H9 (cell line): ENCODE measurements at regions not wholly inside any gene's neighbourhood (a gene's known extent, or its start where the extent isn't known, plus 50 kb on each side); places are given as distances from the start of the nearest gene placed in this dataset.

Experiments used
- DNase-seq: peaks from one replicate; pipeline ENCODE4 v3.0.0-alpha.2; 2017
- H2AFZ ChIP-seq: one replicate; pipeline ENCODE4 v1.6.1; 2013; ENCODE audit warnings: mild to moderate bottlenecking, low read length, control low read depth, moderate library complexity
- H2AK5ac ChIP-seq: 2 replicates; pipeline ENCODE4 v1.6.1; 2013; ENCODE audit warnings: low read length, control low read depth, mixed read lengths; ENCODE audit not compliant: insufficient read length
- H2BK120ac ChIP-seq: one replicate; pipeline ENCODE4 v1.6.1; 2013; ENCODE audit warnings: low read depth, mild to moderate bottlenecking, low read length, control low read depth, inconsistent platforms; ENCODE audit not compliant: poor library complexity, severe bottlenecking
- H2BK12ac ChIP-seq: 2 replicates; pipeline ENCODE4 v1.6.1; 2013; ENCODE audit warnings: low read length, control low read depth, mixed read lengths, low read depth; ENCODE audit not compliant: insufficient read length
- H2BK15ac ChIP-seq: 2 replicates; pipeline ENCODE4 v1.6.1; 2013; ENCODE audit warnings: low read depth, low read length, control low read depth
- H2BK20ac ChIP-seq: one replicate; pipeline ENCODE4 v1.6.1; 2013; ENCODE audit warnings: low read depth, mild to moderate bottlenecking, low read length, control low read depth, inconsistent platforms; ENCODE audit not compliant: poor library complexity, severe bottlenecking
- H2BK5ac ChIP-seq: 2 replicates; pipeline ENCODE4 v1.6.1; 2013; ENCODE audit warnings: low read length, control low read depth, mixed read lengths; ENCODE audit not compliant: insufficient read length
- H3K14ac ChIP-seq: 2 replicates; pipeline ENCODE4 v1.6.1; 2013; ENCODE audit warnings: low read length, control low read depth; ENCODE audit not compliant: insufficient read depth
- H3K18ac ChIP-seq: 2 replicates; pipeline ENCODE4 v1.6.1; 2013; ENCODE audit warnings: low read depth, mild to moderate bottlenecking, mixed read lengths, low read length, control low read depth; ENCODE audit not compliant: insufficient read length
- H3K23ac ChIP-seq: 2 replicates; pipeline ENCODE4 v1.6.1; 2013; ENCODE audit warnings: low read length, control low read depth, mixed read lengths, low read depth; ENCODE audit not compliant: insufficient read length
- H3K23me2 ChIP-seq: 2 replicates; pipeline ENCODE4 v1.6.1; 2013; ENCODE audit warnings: low read depth, mild to moderate bottlenecking, mixed read lengths, low read length, control low read depth; ENCODE audit not compliant: insufficient read length, poor library complexity, severe bottlenecking
- H3K27ac ChIP-seq: 2 replicates; pipeline ENCODE4 v1.5.1; 2013; ENCODE audit warnings: low read length, control low read depth, mixed read lengths, low read depth; ENCODE audit not compliant: insufficient read length
- H3K27me3 ChIP-seq: 2 replicates; pipeline ENCODE4 v1.6.1; 2013; ENCODE audit warnings: low read length, control low read depth, inconsistent platforms; ENCODE audit not compliant: insufficient read depth
- H3K4ac ChIP-seq: 2 replicates; pipeline ENCODE4 v1.6.1; 2013; ENCODE audit warnings: low read depth, mild to moderate bottlenecking, control low read depth, inconsistent platforms, low read length, moderate library complexity
- H3K4me1 ChIP-seq: 2 replicates; pipeline ENCODE4 v1.6.1; 2013; ENCODE audit warnings: low read length, control low read depth, inconsistent platforms; ENCODE audit not compliant: insufficient read depth
- H3K4me2 ChIP-seq: 2 replicates; pipeline ENCODE4 v1.6.1; 2013; ENCODE audit warnings: low read length, control low read depth, mixed read lengths; ENCODE audit not compliant: insufficient read length, insufficient read depth
- H3K56ac ChIP-seq: 2 replicates; pipeline ENCODE4 v1.6.1; 2013; ENCODE audit warnings: low read depth, mild to moderate bottlenecking, mixed read lengths, low read length, control low read depth; ENCODE audit not compliant: insufficient read length
- H3K79me1 ChIP-seq: 2 replicates; pipeline ENCODE4 v1.6.1; 2013; ENCODE audit warnings: low read depth, mild to moderate bottlenecking, moderate library complexity, low read length, control low read depth, inconsistent platforms; ENCODE audit not compliant: insufficient read depth, poor library complexity, severe bottlenecking
- H3K79me2 ChIP-seq: 2 replicates; pipeline ENCODE4 v1.6.1; 2013; ENCODE audit warnings: low read length, control low read depth, inconsistent platforms; ENCODE audit not compliant: insufficient read depth
- H3K9ac ChIP-seq: 2 replicates; pipeline ENCODE4 v1.6.1; 2013; ENCODE audit warnings: low read length, control low read depth, mixed read lengths; ENCODE audit not compliant: insufficient read length; ENCODE audit errors: extremely low read depth
- H3K9me3 ChIP-seq: one replicate; pipeline ENCODE4 v1.6.1; 2013; ENCODE audit warnings: low read depth, low read length, inconsistent platforms; ENCODE audit not compliant: control insufficient read depth
- H3T11ph ChIP-seq: one replicate; pipeline ENCODE4 v1.6.1; 2013; ENCODE audit warnings: mild to moderate bottlenecking, low read length, control low read depth, inconsistent platforms
- H4K20me1 ChIP-seq: one replicate; pipeline ENCODE4 v1.6.1; 2013; ENCODE audit not compliant: control insufficient read depth, insufficient read length, insufficient read depth
- H4K5ac ChIP-seq: 2 replicates; pipeline ENCODE4 v1.6.1; 2013; ENCODE audit warnings: low read depth, mild to moderate bottlenecking, mixed read lengths, low read length, control low read depth; ENCODE audit not compliant: insufficient read length
- H4K8ac ChIP-seq: replicated peaks from 2 replicates; pipeline ENCODE4 v1.6.1; 2013; ENCODE audit warnings: low read length, control low read depth, mixed read lengths, low read depth; ENCODE audit not compliant: insufficient read length
- H4K91ac ChIP-seq: 2 replicates; pipeline ENCODE4 v1.6.1; 2013; ENCODE audit warnings: low read depth, mild to moderate bottlenecking, moderate library complexity, mixed read lengths, low read length, control low read depth; ENCODE audit not compliant: insufficient read length
- H3K27ac Mint-ChIP-seq, 3 experiments: 2 replicates in 2 of 3; 3 replicates in 1 of 3; pipeline ENCODE4 v1.8.0; 2020 to 2021; ENCODE audit warnings: mixed read lengths in 3 of 3, mild to moderate bottlenecking in 1 of 3, moderate library complexity in 1 of 3
- H3K27me3 Mint-ChIP-seq: 2 replicates; pipeline ENCODE4 v1.8.0; 2021; ENCODE audit warnings: low read depth, mild to moderate bottlenecking, moderate library complexity, mixed read lengths
- H3K36me3 Mint-ChIP-seq, 3 experiments: 2 replicates in 2 of 3; 3 replicates in 1 of 3; pipeline ENCODE4 v1.8.0; 2020 to 2021; ENCODE audit warnings: low read depth in 3 of 3, mixed read lengths in 3 of 3; ENCODE audit not compliant: insufficient read depth in 1 of 3
- H3K4me1 Mint-ChIP-seq, 2 experiments: 2 replicates each; pipeline ENCODE4 v1.8.0; 2020; ENCODE audit warnings: mixed read lengths in 2 of 2
- H3K4me3 Mint-ChIP-seq, 2 experiments: 2 replicates in 1 of 2; 3 replicates in 1 of 2; pipeline ENCODE4 v1.8.0; 2020 to 2021; ENCODE audit warnings: mild to moderate bottlenecking in 2 of 2, mixed read lengths in 2 of 2, moderate library complexity in 1 of 2
- H3K9me3 Mint-ChIP-seq, 2 experiments: 2 replicates in 1 of 2; 3 replicates in 1 of 2; pipeline ENCODE4 v1.8.0; 2020; ENCODE audit warnings: mild to moderate bottlenecking in 2 of 2, mixed read lengths in 2 of 2, moderate library complexity in 1 of 2
- WGBS: extraction: QIAGEN DNeasy Blood & Tissue Kit; methylation state at CpG from one replicate; pipeline ENCODE4 v1.1.7; 2013; ENCODE audit warnings: missing lambda C conversion rate, low lambda C conversion rate, mixed read lengths; ENCODE audit not compliant: insufficient read length; ENCODE audit errors: extremely low coverage; 5-methylcytosine and 5-hydroxymethylcytosine counted together
- TF ChIP-seq, protein P1 (sequence below): fragments of 200-600 bp; sonication (generic); conservative IDR thresholded peaks from 3 replicates; pipeline ENCODE4 v1.8.0; 2021; ENCODE audit warnings: antibody characterized with exemption, mild to moderate bottlenecking

DNA sequence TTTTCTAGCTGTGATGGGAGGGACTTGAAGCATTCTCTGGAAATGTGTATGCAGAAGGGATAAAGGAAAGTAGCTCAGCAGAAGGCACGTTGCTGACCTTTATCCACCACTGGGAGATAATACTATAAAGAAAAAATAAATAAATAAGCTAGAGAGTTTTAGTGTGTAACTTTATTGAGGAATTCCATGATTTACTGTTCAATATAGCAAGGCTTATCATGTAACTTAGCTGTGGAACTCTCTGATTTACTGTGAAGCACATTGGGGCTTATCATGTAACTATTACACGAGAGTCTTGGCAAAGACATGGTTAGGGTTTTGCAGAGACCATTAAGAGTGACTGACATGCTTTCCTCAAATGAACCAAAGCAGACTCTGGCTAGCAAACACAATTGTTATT lies 316.1 kb upstream of the SNX7 start:
- Mint-ChIP-seq H3K27ac (no peak overlapping the region), H3K4me1 (peaks cover 2 to 7% of the 10 kb centered on the region in 2 experiments; a peak in 3 of 4 replicates), H3K4me3 (no peak overlapping the region), H3K9me3 (no peaks in the 10 kb centered on the region), H3K27me3 (no peaks in the 10 kb centered on the region; the same call in 1 of the 2 replicates), H3K36me3 (no peaks in the 10 kb centered on the region; a peak in 1 of 7 replicates)
- Histone ChIP-seq H2BK15ac (no peak overlapping the region), H2BK20ac (no peak overlapping the region), H3K27me3 (no peaks in the 10 kb centered on the region), H3K18ac (no peak overlapping the region), H3K9me3 (no peaks in the 10 kb centered on the region), H4K5ac (no peak overlapping the region), H3K56ac (no peak overlapping the region), H3K79me1 (no peaks in the 10 kb centered on the region), H2AFZ (no peak overlapping the region), H3K23ac (no peak overlapping the region), H4K8ac (no peak overlapping the region), H2BK12ac (no peak overlapping the region), H2BK5ac (no peak overlapping the region), H3K4me1 (no peaks in the 10 kb centered on the region), H4K91ac (no peak overlapping the region), H4K20me1 (no peaks in the 10 kb centered on the region), H3K4ac (no peak overlapping the region), H3K4me2 (no peak overlapping the region), H3K9ac (no peak overlapping the region), H2AK5ac (no peak overlapping the region), H3K27ac (no peak overlapping the region), H3K23me2 (no peaks in the 10 kb centered on the region), H3K79me2 (no peaks in the 10 kb centered on the region), H3K14ac (no peak overlapping the region), H3T11ph (no peak overlapping the region), H2BK120ac (no peak overlapping the region)
- no peak for DNase-seq
- WGBS, result no CpG with 5 or more reads among the region's 2 CpGs
- TF ChIP-seq, protein P1, sequence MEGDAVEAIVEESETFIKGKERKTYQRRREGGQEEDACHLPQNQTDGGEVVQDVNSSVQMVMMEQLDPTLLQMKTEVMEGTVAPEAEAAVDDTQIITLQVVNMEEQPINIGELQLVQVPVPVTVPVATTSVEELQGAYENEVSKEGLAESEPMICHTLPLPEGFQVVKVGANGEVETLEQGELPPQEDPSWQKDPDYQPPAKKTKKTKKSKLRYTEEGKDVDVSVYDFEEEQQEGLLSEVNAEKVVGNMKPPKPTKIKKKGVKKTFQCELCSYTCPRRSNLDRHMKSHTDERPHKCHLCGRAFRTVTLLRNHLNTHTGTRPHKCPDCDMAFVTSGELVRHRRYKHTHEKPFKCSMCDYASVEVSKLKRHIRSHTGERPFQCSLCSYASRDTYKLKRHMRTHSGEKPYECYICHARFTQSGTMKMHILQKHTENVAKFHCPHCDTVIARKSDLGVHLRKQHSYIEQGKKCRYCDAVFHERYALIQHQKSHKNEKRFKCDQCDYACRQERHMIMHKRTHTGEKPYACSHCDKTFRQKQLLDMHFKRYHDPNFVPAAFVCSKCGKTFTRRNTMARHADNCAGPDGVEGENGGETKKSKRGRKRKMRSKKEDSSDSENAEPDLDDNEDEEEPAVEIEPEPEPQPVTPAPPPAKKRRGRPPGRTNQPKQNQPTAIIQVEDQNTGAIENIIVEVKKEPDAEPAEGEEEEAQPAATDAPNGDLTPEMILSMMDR, result no peak
